ENCODE measurements at regions not wholly inside any gene's neighbourhood (a gene's known extent, or its start where the extent isn't known, plus 50 kb on each side); places are given as distances from the start of the nearest gene placed in this dataset.

DNA sequence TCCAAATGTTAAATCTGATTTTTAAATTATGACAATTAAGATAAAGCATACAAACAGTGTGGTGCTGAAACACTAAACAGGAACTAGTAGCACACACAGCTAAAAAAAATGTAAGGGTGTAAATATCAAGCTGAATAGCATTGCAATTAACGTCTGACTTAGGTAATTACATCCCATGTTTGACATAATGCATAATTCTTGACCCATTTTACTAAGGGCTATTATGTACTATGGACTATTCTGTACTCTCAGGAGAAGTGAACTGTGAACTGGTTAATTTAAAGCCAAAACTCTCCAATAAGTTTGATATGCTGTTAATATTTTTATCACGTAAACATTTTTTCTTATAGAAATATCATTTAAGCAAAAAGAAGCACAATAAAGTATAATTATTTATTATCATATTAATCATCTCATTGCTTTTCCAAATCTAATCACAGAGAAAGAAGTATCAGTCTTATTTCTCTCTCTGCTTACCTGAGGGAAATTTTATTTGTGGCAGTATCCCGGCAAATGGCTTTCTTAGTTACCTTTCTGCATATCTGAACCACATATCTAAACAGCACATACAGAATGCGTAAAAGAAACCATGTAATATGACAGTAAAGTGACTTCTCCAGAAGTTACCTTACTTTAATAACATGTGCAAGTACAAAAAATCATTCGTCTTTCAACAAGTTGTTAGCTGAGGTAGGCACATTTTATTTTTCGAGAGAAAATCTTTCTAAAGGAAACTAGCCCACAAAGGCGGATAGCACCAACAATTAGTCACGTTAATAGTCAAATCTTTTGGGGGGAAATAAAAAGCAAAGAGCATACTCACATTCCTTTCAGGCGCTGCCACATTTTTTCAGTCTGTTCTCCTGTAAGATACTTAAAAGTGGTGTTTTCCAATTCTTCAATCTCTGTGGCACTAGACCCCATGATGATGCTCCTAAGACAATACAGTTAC lies 94.9 kb upstream of the PDE1A start:
- ATAC-seq, result no peak; the same call in 1 of the 3 replicates
- no TSS peak for BruUV-seq (replicated peaks)
- no peak overlapping the region for H3K27ac ChIP-seq (ENCODE audit: control insufficient read depth, insufficient read depth)
- no peaks in the 10 kb centered on the region for H3K27me3 ChIP-seq (replicated peaks in 1 of 2; ENCODE audit: control insufficient read depth in 2 of 2, insufficient read depth in 2 of 2, low read length in 1 of 2)
- H2AFZ ChIP-seq (ENCODE audit: control insufficient read depth, low read depth, low read length), result no peak overlapping the region
- H3K79me2 ChIP-seq (ENCODE audit: control insufficient read depth, insufficient read depth, low read length), result no peaks in the 10 kb centered on the region
- no peak for DNase-seq (ENCODE audit: low read depth, low spot score)
- POLR2A ChIA-PET, result no interaction called here
- in situ Hi-C loops (cut with MboI), result no loop called here
- no peaks in the 10 kb centered on the region for H3K4me1 ChIP-seq (ENCODE audit: control insufficient read depth, insufficient read depth, low read length)
- no peak overlapping the region for H3K4me2 ChIP-seq (ENCODE audit: control insufficient read depth, insufficient read depth)
- H3K36me3 ChIP-seq (ENCODE audit: control insufficient read depth in 2 of 2, insufficient read depth in 2 of 2, low read length in 1 of 2), result no peaks in the 10 kb centered on the region
- 23% methylated on average over 9 of the region's 9 CpGs for WGBS (ENCODE audit: insufficient coverage, insufficient replicate concordance, low lambda C conversion rate, missing lambda C conversion rate)
- no peaks in the 10 kb centered on the region for H4K20me1 ChIP-seq (ENCODE audit: control insufficient read depth, insufficient read depth)
- FAIRE-seq, result no peak
- CTCF ChIA-PET, result interaction anchor here (1.7 kb wide), 1 partner anchor 13 kb away, joined by 3 read pairs; no protein-coding TSS in a partner anchor
- no peaks in the 10 kb centered on the region for H3K9me3 ChIP-seq (replicated peaks; ENCODE audit: control insufficient read depth, insufficient read depth, low read length)
- RAD21 ChIA-PET (ENCODE audit: unreplicated experiment), result no interaction called here
- no peak overlapping the region for H3K4me3 ChIP-seq
- intact Hi-C loops (cut with micrococcal nuclease; ENCODE audit: unreplicated experiment), result no loop called here
- SMC1A ChIA-PET (ENCODE audit: uncharacterized antibody, unreplicated experiment), result no interaction called here
- no peak overlapping the region for H3K9ac ChIP-seq (ENCODE audit: control insufficient read depth, insufficient read depth, low read length)
- TF ChIP-seq BCLAF1 (IDR thresholded peaks at IDR 0.05), result no peak
- no peak for TF ChIP-seq LARP7 (IDR thresholded peaks at IDR 0.05)
- no peak for TF ChIP-seq MYC (IDR thresholded peaks at IDR 0.05; ENCODE audit: insufficient read depth, insufficient read length, insufficient replicate concordance, low read length, severe bottlenecking)
- TF ChIP-seq ZNF384 (IDR thresholded peaks at IDR 0.05; ENCODE audit: borderline replicate concordance, low read depth, low read length), result no peak
- TF ChIP-seq ZBTB33 (IDR thresholded peaks at IDR 0.05), result no peak
- TF ChIP-seq ASH2L (IDR thresholded peaks at IDR 0.05; ENCODE audit: borderline replicate concordance, low read depth), result no peak
- TF ChIP-seq YBX1 (IDR thresholded peaks at IDR 0.05), result no peak
- TF ChIP-seq TCF3 (IDR thresholded peaks at IDR 0.05; ENCODE audit: borderline replicate concordance, insufficient read depth, low read depth, low read length), result no peak
- no peak for TF ChIP-seq IKZF2 (IDR thresholded peaks at IDR 0.05)
- no peak for TF ChIP-seq RAD21 (IDR thresholded peaks at IDR 0.05; ENCODE audit: insufficient read depth, low read depth, low read length)
- no peak for TF ChIP-seq RELA (IDR thresholded peaks at IDR 0.05; ENCODE audit: borderline replicate concordance, partially characterized antibody)
- no peak for TF ChIP-seq E4F1 (IDR thresholded peaks at IDR 0.05; ENCODE audit: borderline replicate concordance, partially characterized antibody)
- no peak for TF ChIP-seq CHD4 (IDR thresholded peaks at IDR 0.05)
- TF ChIP-seq, protein P1, sequence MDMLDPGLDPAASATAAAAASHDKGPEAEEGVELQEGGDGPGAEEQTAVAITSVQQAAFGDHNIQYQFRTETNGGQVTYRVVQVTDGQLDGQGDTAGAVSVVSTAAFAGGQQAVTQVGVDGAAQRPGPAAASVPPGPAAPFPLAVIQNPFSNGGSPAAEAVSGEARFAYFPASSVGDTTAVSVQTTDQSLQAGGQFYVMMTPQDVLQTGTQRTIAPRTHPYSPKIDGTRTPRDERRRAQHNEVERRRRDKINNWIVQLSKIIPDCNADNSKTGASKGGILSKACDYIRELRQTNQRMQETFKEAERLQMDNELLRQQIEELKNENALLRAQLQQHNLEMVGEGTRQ (IDR thresholded peaks at IDR 0.05; ENCODE audit: borderline replicate concordance, low read depth, low read length), result no peak

All from GM12878 (cell line).